NOMO-1 treated with dmso at 0.1 percent for 144 hours (cell line): ENCODE measurements at regions not wholly inside any gene's neighbourhood (a gene's known extent, or its start where the extent isn't known, plus 50 kb on each side); places are given as distances from the start of the nearest gene placed in this dataset.
"Not testable (repeated sequence)": the region's sequence is repeated elsewhere in the genome, so short reads cannot be mapped to it uniquely, and the experiment has no call there.

ENCODE experiments used
- DNase-seq: peaks from one replicate; lab custom pipeline; 2025; ENCODE audit not compliant: unreplicated experiment; lab: John Stamatoyannopoulos, UW

DNA sequence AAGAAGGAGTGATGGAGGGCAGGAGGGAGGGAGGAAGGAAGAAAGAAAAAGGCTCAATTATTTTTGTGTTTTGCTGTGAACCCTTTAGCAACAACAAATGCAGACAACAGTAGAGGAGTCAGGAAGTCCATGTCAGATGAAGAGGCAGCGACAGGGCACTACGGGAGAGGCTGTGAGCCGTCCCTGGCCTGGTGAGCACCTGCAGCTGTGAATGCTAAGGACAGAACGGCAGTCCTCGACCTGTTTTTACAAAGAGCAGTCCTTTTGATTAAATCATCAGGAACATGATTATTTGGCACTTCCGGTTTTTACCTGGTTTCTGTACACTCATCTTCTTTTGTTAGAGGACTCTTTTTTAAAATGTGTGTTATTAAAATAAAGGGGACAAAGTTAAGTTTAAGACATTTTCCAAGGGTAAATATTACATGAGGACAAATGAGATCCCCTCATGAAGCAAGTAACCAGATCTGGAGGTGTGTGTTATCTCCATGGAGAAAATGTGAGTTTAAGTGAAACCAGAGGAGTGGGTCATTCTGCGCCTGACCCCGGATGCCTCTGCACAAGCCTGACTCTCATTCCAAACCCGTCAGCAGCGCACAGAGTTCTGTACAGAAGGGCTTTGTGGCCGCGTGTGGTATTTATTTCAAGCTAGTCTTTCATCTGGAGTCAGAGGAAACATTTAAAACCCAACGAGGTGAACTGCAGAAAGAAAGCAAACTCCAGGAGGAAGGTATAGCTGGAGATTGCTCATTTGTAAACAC lies 492.5 kb downstream of the SOX11 start:
- DNase-seq, result no peak

DNA sequence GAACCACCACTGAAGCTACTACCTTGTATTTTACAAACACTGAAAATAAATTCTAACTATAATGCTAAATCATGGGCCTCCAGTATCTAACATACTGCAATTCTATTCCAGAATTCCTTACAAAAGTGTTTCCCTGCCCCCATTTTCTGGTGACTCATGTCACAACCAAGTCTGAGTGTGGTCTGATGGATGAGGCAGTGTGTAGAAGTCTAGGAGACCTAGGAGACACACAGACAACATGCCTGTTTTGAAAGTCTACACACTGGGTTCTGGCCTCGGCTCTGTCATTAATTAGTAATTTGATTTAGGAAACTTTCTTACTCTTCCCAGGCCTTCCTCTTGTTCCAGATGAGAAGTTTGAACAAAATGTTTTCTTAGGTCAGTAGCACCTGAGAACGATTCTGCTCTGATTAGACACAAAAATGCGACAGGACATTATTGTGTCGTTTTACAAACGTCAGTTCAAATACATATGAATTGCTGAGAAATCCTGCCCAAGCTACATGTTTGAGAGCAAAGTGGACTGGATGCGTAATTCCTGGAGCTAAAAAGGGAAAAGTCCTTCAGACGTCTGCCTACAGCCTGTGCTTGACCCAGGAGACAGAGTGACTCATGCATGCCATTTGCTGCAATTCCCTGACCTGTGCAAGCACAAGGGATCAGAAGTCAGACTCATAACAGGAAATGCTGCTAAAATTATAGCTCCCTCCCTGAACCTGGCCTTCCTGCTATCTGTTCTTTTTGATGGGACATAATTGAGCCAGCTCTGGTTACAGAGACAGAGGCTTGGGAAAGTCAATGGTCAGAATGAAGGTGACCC lies 494.4 kb downstream of the SOX11 start:
- no peak for DNase-seq

DNA sequence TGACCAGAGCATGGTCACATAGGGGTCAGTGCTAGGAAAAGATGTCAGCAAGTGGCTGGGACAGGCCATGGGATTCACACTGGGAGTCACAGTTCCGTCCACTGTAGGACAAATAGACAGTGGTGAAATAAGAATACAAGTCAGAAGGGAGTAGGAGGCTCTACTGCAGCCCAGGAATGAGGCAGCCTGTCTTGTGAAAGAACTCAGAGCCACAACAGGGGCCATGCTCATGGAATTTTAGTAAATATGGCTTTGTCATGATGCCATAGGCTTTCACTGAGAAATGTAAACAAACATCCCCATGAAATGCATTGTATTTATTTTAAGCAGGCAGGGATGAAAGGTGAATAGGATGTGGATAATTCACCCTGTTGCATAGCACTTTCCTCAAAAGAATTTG lies 504.3 kb downstream of the SOX11 start:
- no peak for DNase-seq

DNA sequence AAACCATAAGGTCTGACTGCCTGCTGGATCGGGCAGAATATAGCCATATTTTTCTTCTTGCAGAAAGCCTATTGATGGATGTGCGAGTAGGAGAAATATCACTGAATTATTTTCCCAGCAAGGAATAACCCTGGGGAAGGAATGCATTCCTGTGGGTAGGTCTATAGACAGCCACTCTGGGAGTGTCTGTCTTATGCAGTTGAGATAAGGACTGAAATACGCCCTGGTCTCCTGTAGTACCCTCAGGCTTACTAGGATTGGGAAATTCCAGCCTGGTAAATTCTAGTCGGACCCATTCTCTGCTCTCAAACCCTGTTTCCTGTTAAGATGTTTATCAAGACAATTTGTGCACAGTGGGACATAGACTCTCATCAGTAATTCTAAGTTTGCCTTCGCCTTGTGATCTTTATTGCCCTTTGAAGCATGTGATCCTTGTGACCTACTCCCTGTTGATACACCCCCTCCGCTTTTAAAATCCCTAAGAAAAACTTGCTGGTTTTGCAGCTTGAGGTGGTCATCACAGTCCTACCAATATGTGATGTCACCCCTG lies 506.3 kb downstream of the SOX11 start:
- DNase-seq, result not testable (repeated sequence)

GRCh38 chr2:6202756-6203155 lies 510.6 kb downstream of the SOX11 start:
- no peak for DNase-seq

DNA sequence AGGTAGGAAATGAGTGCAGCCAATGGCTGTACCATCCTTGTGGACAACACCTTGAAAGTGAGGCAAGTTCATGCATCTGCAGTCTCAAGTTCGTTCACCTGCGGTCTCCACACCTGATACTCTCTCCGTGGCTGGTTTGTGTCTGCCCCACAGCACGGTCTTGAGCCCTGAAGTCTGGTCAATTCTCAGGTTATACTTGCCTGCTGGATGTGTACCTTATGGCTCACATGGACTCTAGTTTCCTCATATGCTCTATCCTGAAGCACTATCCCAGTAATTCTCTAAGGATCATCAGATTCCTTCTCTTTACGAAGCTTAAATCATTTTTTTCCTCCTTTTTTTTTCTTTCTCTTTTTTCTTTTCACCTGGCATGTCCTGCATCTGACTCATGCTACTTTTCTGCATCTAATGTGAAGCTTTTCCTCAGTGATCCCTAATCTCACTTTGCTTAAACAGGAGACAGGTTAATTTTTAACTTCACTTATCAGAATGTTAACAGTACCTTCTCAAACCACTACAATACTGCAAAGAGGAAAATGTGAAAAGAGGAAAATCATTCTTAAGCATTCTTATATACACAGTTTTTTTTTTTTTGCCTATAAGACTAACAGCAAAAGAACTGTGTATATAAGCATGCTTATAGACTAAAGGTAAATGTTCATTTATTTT lies 511.2 kb downstream of the SOX11 start:
- DNase-seq, result no peak

DNA sequence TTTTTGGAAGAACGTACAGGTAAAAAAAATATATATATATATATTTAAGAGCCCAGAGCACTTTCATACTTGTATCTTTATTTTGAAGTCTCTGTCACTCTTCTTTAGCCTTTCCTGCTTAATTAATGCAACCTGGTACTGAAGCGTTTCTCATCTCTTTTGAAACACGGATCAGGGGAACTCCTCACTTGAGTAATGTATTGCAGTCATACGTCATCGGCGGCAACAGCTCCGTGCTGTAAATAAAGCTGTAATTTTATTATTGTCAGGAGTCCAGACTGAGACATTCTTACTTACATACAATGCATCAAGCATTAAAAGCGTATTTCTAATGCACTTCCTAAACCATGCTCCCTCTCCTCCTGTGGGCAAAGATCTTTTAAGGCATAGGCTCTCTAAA lies 514.7 kb downstream of the SOX11 start:
- no peak for DNase-seq

- DNase-seq, result no peak
These were observed 519.1 kb downstream of the SOX11 start for GRCh38 chr2:6211236-6211635.

DNA sequence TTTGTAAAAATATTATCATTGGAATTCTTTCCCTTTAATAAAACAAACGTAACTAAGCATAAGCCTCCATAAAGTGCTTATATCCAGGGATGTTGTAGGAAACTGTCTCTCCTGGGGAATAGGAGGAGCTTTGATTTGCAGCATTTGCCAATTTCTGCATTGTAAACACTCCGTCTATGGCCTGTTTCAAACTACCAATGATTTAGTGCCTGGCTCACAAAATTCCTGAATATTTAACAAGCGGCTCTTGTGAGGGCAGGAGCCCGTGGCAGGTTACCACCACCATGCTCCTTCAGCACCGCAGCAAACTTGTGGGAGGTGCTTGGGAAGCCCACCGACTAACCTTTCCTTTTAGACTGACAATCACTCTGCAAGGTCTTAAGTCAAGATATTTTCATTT lies 520.3 kb downstream of the SOX11 start:
- no peak for DNase-seq

- DNase-seq, result no peak
These were observed 521.0 kb downstream of the SOX11 start for GRCh38 chr2:6213056-6213780.

DNA sequence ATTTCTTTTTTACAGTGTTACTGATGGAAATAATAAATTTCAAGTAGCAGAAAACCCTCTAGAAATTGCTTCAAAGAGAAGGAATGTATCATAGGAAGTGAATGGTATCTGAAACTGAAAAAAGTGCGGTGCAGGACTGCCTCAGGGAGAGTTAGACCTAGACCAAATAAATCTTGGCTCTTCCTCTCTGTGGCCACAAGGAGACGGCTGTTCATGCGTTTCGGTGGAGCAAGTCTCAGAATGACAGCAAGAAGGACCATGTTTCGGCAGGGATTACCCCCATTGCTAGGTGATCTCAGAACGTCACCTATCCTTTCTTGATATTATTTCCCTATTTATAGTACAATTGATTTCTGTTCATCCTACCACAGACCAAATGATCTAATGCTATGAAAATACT lies 522.3 kb downstream of the SOX11 start:
- DNase-seq, result no peak

DNA sequence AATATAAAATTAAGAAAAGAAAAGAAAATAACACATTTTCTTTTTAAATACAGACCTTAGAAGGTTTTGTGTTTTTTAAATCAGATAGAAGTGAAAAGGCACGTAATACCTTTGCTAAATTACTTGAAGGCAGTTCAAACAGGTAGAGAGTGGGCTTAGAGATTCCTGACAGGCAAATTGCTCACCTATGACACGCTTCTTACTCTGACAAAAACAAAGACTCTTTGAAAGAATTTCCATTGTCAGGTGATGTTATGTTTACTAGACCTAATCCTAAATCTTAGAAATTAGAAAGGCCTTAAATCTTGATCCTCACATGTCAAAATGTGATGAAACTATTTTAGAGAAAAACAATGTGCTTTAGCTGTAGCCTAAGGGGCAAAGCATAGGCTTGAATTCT lies 522.9 kb downstream of the SOX11 start:
- no peak for DNase-seq

DNA sequence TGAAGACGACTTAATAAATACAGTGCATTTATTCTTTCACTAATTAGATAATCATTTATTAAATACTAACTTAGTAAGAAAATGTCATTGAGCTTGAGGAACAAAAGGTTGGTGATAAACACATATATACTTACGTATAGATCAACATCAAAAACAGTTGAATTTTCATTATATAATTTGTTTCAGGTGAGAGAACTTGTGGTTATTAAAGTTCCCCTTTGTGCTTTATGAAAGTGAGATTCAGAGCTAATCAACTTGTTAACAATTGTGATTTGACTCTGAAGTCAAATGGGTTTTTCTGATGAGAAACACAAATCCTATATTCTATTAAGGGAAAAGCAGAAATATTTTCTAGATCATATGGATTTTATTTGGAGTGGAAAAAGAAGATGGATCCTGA lies 524.0 kb downstream of the SOX11 start:
- DNase-seq, result no peak

DNA sequence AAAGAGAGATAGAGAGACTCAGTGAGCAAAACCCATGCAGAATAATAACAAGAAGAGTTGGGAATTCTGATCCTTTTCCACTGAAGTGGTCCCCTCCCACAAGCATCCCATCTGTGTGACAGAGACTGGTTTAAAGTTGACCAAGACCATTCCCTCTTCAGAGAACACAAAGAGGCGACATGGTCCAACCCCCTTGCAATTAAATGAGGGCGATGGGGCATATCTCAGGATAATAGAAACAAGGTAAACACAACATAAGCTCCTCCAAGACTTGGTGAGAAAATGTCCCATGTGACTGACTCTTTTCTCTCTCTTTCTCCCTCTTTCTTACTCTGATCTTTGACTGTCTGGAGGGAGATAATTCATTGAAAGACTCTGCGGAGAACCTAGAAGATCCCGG lies 526.7 kb downstream of the SOX11 start:
- DNase-seq, result no peak

GRCh38 chr2:6219906-6220305 lies 527.7 kb downstream of the SOX11 start:
- DNase-seq, result no peak

GRCh38 chr2:6222296-6222695 lies 530.1 kb downstream of the SOX11 start:
- no peak for DNase-seq

- no peak for DNase-seq
These were observed 532.1 kb downstream of the SOX11 start for GRCh38 chr2:6224267-6224666.

GRCh38 chr2:6228251-6228650 lies 536.1 kb downstream of the SOX11 start:
- DNase-seq, result no peak

DNA sequence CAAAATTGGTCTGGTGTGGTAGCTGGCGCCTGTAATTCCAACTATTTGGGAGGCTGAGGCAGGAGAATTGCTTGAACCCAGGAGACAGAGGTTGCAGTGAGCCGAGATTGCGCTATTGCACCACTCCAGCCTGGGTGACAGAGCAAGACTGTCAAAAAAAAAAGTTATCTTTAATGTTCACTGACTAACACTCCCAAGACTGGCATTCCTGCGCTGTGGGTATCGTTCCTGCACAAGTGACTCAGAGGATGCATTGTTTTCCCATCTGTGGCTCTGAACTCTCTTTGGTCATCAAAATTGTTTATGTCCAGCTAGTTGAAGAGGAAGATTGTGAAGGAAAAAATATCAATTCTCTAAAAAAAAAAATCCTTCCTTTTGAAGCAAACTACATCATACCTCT lies 539.0 kb downstream of the SOX11 start:
- no peak for DNase-seq

- DNase-seq, result no peak
These were observed 541.8 kb downstream of the SOX11 start for GRCh38 chr2:6233993-6234392.

DNA sequence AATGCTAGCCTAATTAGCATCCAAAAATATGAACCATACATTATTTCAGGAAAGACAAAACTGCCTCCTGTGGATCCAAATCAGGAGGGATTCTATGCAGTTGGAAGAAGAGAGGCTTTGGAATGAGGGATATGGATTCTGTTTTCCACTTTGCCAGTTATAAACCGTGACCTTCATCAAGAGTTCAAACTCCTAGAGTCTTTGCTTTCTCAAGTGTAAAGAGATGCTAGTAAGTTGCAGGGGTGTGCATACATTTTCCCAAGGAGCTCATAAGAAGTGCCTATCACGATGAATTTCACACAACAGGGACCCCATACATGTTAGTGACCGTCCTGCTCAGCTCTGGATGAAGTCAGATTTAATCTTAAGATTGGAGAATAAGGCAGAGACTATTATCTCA lies 542.5 kb downstream of the SOX11 start:
- DNase-seq, result no peak
